A549 (cell line): ENCODE measurements at regions not wholly inside any gene's neighbourhood (a gene's known extent, or its start where the extent isn't known, plus 50 kb on each side); places are given as distances from the start of the nearest gene placed in this dataset.
"Not testable (repeated sequence)": the region's sequence is repeated elsewhere in the genome, so short reads cannot be mapped to it uniquely, and the experiment has no call there.

Experiments
- ATAC-seq, 2 experiments: fragments of 200-7000 bp in 1 of 2; fragments of >200 bp in 1 of 2; cut with Nextera tagmentation in 1 of 2; cut with Tn5 transposase in 1 of 2; 3 replicates each; pipeline versions ENCODE4 v1.8.0 to v1.9.1; 2018 to 2020; ENCODE audit warnings: mild to moderate bottlenecking in 1 of 2, moderate library complexity in 1 of 2
- CTCF ChIA-PET: fragments of 300-600 bp; sonication (Branson Sonifier 250); formaldehyde crosslinking; extraction: SDS; loops from one replicate; lab custom pipeline; 2021; ENCODE audit warnings: antibody characterized with exemption, inconsistent platforms; lab: Yijun Ruan, JAX
- POLR2A ChIA-PET: fragments of 350-600 bp; formaldehyde crosslinking; extraction: SDS; loops from one replicate; lab custom pipeline; 2021; ENCODE audit warnings: antibody characterized with exemption, inconsistent platforms; lab: Yijun Ruan, JAX
- DNase-seq, 2 experiments: peaks; one replicate each; pipeline versions ENCODE4 v3.0.0 to v3.0.0-alpha.2; 2011 to 2016; ENCODE audit warnings: low read depth in 1 of 2, low spot score in 1 of 2
- FAIRE-seq: peaks from 2 replicates; lab custom pipeline; 2011; peaks lifted over from hg19 to GRCh38; lab: Jason Lieb, UNC
- H3K27ac ChIP-seq, 2 experiments: fragments of >200 bp; sonication (Bioruptor Twin); formaldehyde crosslinking; 3 replicates each; pipeline ENCODE4 v1.5.1; 2016 to 2017
- H3K4me1 ChIP-seq: fragments of >200 bp; sonication (Bioruptor Twin); formaldehyde crosslinking; 3 replicates; pipeline ENCODE4 v1.6.1; 2016
- H3K4me2 ChIP-seq: fragments of >200 bp; sonication (Bioruptor Twin); formaldehyde crosslinking; 3 replicates; pipeline ENCODE4 v1.6.1; 2016
- H3K4me3 ChIP-seq: fragments of >200 bp; sonication (Bioruptor Twin); formaldehyde crosslinking; 3 replicates; pipeline ENCODE4 v1.5.1; 2016
- H3K9me3 ChIP-seq: fragments of >200 bp; sonication (Bioruptor Twin); formaldehyde crosslinking; 3 replicates; pipeline ENCODE4 v1.6.1; 2016
- BCL3 ChIP-seq: fragments of >200 bp; sonication (Bioruptor Twin); formaldehyde crosslinking; IDR thresholded peaks from 3 replicates; pipeline ENCODE4 v1.6.1; 2016
- CEBPB ChIP-seq, 2 experiments: fragments of >200 bp in 1 of 2; sonication (Bioruptor Twin) in 1 of 2; formaldehyde crosslinking in 1 of 2; IDR thresholded peaks; 2 replicates each; pipeline ENCODE4 v1.6.1; 2012 to 2016
- CHD2 ChIP-seq: fragments of 150-350 bp; IDR thresholded peaks from 2 replicates; pipeline ENCODE4 v1.6.1; 2014; ENCODE audit warnings: low read length; ENCODE audit not compliant: partially characterized antibody
- CTCF ChIP-seq: fragments of >200 bp; sonication (Bioruptor Twin); formaldehyde crosslinking; IDR thresholded peaks from 3 replicates; pipeline ENCODE4 v1.5.1; 2016
- EHF ChIP-seq: fragments of 250-450 bp; sonication (Bioruptor Pico); IDR thresholded peaks from 2 replicates; pipeline ENCODE4 v1.5.0; 2020; ENCODE audit warnings: mild to moderate bottlenecking
- ELK1 ChIP-seq: fragments of 150-350 bp; IDR thresholded peaks from 2 replicates; pipeline ENCODE4 v1.6.1; 2014; ENCODE audit warnings: low read depth, mild to moderate bottlenecking, low read length
- EP300 ChIP-seq, 2 experiments: fragments of >200 bp; sonication (Bioruptor Twin); formaldehyde crosslinking; IDR thresholded peaks; 2 replicates in 1 of 2; 3 replicates in 1 of 2; pipeline ENCODE4 v1.6.1; 2016 to 2017
- FOSL2 ChIP-seq, 2 experiments: fragments of 450-650 bp in 1 of 2; fragments of >200 bp in 1 of 2; sonication (Bioruptor Twin) in 1 of 2; formaldehyde crosslinking; IDR thresholded peaks; 2 replicates each; pipeline versions ENCODE4 v1.5.0 to v1.6.1; 2016 to 2020; ENCODE audit warnings: mild to moderate bottlenecking in 1 of 2, moderate library complexity in 1 of 2
- GATA3 ChIP-seq: IDR thresholded peaks from 2 replicates; pipeline ENCODE4 v1.6.1; 2012; ENCODE audit warnings: borderline replicate concordance
- HES2 ChIP-seq: fragments of >200 bp; sonication (Bioruptor Twin); formaldehyde crosslinking; IDR thresholded peaks from 2 replicates; pipeline ENCODE4 v1.6.1; 2016
- HOXB13 ChIP-seq: fragments of 250-450 bp; sonication (Bioruptor Pico); IDR thresholded peaks from 2 replicates; pipeline ENCODE4 v1.5.0; 2020; ENCODE audit warnings: low read depth, mild to moderate bottlenecking, moderate library complexity
- HOXB5 ChIP-seq: fragments of 250-450 bp; sonication (Bioruptor Pico); IDR thresholded peaks from 2 replicates; pipeline ENCODE4 v1.5.0; 2020; ENCODE audit warnings: mild to moderate bottlenecking, moderate library complexity
- JUN ChIP-seq, 2 experiments: fragments of >200 bp; sonication (Bioruptor Twin); formaldehyde crosslinking; IDR thresholded peaks; 2 replicates in 1 of 2; 3 replicates in 1 of 2; pipeline ENCODE4 v1.6.1; 2016 to 2017
- JUNB ChIP-seq: fragments of >200 bp; sonication (Bioruptor Twin); formaldehyde crosslinking; IDR thresholded peaks from 2 replicates; pipeline ENCODE4 v1.6.1; 2016
- KDM1A ChIP-seq: fragments of 200-600 bp; sonication (generic); IDR thresholded peaks from 2 replicates; pipeline ENCODE4 v1.6.1; 2016; ENCODE audit warnings: low read depth, mild to moderate bottlenecking
- MAFK ChIP-seq: fragments of 450-650 bp; IDR thresholded peaks from 2 replicates; pipeline ENCODE4 v1.6.1; 2014; ENCODE audit not compliant: partially characterized antibody
- PBX3 ChIP-seq: IDR thresholded peaks from 2 replicates; pipeline ENCODE4 v1.6.1; 2012
- POLR2A ChIP-seq: IDR thresholded peaks from 2 replicates; pipeline ENCODE4 v1.6.1; 2012; ENCODE audit warnings: mild to moderate bottlenecking, low read length
- RAD21 ChIP-seq, 2 experiments: fragments of >200 bp in 1 of 2; sonication (Bioruptor Twin) in 1 of 2; formaldehyde crosslinking in 1 of 2; IDR thresholded peaks in 1 of 2; conservative IDR thresholded peaks in 1 of 2; 2 replicates in 1 of 2; 3 replicates in 1 of 2; pipeline ENCODE4 v1.6.1; 2012 to 2018; ENCODE audit warnings: inconsistent platforms in 1 of 2
- RARB ChIP-seq: fragments of 250-450 bp; sonication (Bioruptor Pico); IDR thresholded peaks from 2 replicates; pipeline ENCODE4 v1.8.0; 2021; ENCODE audit warnings: mild to moderate bottlenecking, moderate library complexity
- REST ChIP-seq: fragments of 200-600 bp; sonication (generic); IDR thresholded peaks from 2 replicates; pipeline ENCODE4 v1.6.1; 2016; ENCODE audit warnings: antibody characterized with exemption, mild to moderate bottlenecking, moderate library complexity
- SMC3 ChIP-seq: fragments of >200 bp; sonication (Bioruptor Twin); formaldehyde crosslinking; IDR thresholded peaks from 3 replicates; pipeline ENCODE4 v1.6.1; 2018; ENCODE audit warnings: inconsistent platforms
- ZNF302 ChIP-seq: fragments of 250-450 bp; sonication (Bioruptor Pico); IDR thresholded peaks from 2 replicates; pipeline ENCODE4 v1.9.0; 2021; ENCODE audit warnings: inconsistent platforms, mild to moderate bottlenecking, moderate library complexity
- WGBS: methylation state at CpG from one replicate; pipeline ENCODE4 v1.1.6; 2017; ENCODE audit errors: missing lambda C conversion rate; 5-methylcytosine and 5-hydroxymethylcytosine counted together

GRCh38 chr16:29157051-29157923 is 172.4 kb downstream of the LAT start:
- not testable (repeated sequence) for H3K9me3 ChIP-seq, H3K4me3 ChIP-seq
- peak overlapping the region; percentile 75 to 85 for H3K27ac ChIP-seq
- WGBS: 38% methylated on average over 22 of the region's 22 CpGs
- ATAC-seq: peak; percentile 90 to 92
- peak overlapping the region; percentile 89 for H3K4me2 ChIP-seq
- peak; percentile 94 to 97 for TF ChIP-seq CEBPB (IDR thresholded peaks at IDR 0.05)
- TF ChIP-seq BCL3: peak; percentile 72; the same call in 2 of the 3 replicates
- peak in 1 of 2 experiments; percentile 20; a peak in 2 of 5 replicates for TF ChIP-seq RAD21 (conservative IDR thresholded peaks at IDR 0.05 in 1 of 2, IDR thresholded peaks at IDR 0.05 in 1 of 2)
- peak; percentile 22; the same call in 1 of the 2 replicates for TF ChIP-seq ZNF302
- TF ChIP-seq PBX3: peak; percentile 49; the same call in 1 of the 2 replicates
- peak; percentile 51; the same call in 1 of the 2 replicates for TF ChIP-seq HOXB13 (CRISPR knock-in tag)
- TF ChIP-seq JUNB: peak; percentile 87
- TF ChIP-seq SMC3: 0 out of 3 replicates have a peak, but pooled peaks have one; percentile 24
- peak; percentile 78 for TF ChIP-seq GATA3
- TF ChIP-seq HES2: peak; percentile 75
- peak; percentile 80 to 82; a peak in 4 of 5 replicates for TF ChIP-seq JUN (IDR thresholded peaks at IDR 0.05)
- peak; percentile 59 to 86; a peak in 3 of 5 replicates for TF ChIP-seq EP300 (IDR thresholded peaks at IDR 0.05)
- TF ChIP-seq HOXB5 (CRISPR knock-in tag): peak; percentile 42; the same call in 1 of the 2 replicates
- peak; percentile 81 for TF ChIP-seq FOSL2 (IDR thresholded peaks at IDR 0.05)
- peak; percentile 95 for TF ChIP-seq FOSL2 (CRISPR knock-in tag; IDR thresholded peaks at IDR 0.05)
- TF ChIP-seq, all 56 proteins: peak for 14; not testable (repeated sequence) for 42
- H3K4me1 ChIP-seq: peaks cover 21% of the 10 kb centered on the region
- DNase-seq (peak; percentile 75 to 95), FAIRE-seq (peak; percentile 96)
- CTCF ChIA-PET: interaction anchor here (1.7 kb wide), 1 partner anchor 100 kb away, joined by 3 read pairs; no protein-coding TSS in a partner anchor
- POLR2A ChIA-PET: not testable (repeated sequence)

GRCh38 chr16:29156511-29156910 is 171.7 kb downstream of the LAT start:
- 62% methylated on average over 11 of the region's 11 CpGs for WGBS
- Histone ChIP-seq H3K4me1 (peaks cover 21% of the 10 kb centered on the region), H3K9me3 (no peaks in the 10 kb centered on the region), H3K27ac (peak overlapping the region; percentile 75 to 85), H3K4me3 (no peak overlapping the region), H3K4me2 (peak overlapping the region; percentile 89)
- ChIA-PET POLR2A (no interaction called here), CTCF (no interaction called here)
- DNase-seq (no peak), FAIRE-seq (no peak), ATAC-seq (peak; percentile 16 to 31; a peak in 5 of 6 replicates)
- TF ChIP-seq EP300 (IDR thresholded peaks at IDR 0.05) (no peak), EHF (CRISPR knock-in tag) (no peak), ELK1 (no peak), REST (no peak), PBX3 (no peak), MAFK (no peak), JUNB (no peak), HES2 (no peak), ZNF302 (no peak), CHD2 (no peak), CTCF (no peak), KDM1A (no peak), RARB (CRISPR knock-in tag) (no peak), POLR2A (no peak), JUN (IDR thresholded peaks at IDR 0.05) (no peak)
